ENCODE measurements at regions not wholly inside any gene's neighbourhood (a gene's known extent, or its start where the extent isn't known, plus 50 kb on each side); places are given as distances from the start of the nearest gene placed in this dataset.
"Not testable (repeated sequence)": the region's sequence is repeated elsewhere in the genome, so short reads cannot be mapped to it uniquely, and the experiment has no call there.

DNA sequence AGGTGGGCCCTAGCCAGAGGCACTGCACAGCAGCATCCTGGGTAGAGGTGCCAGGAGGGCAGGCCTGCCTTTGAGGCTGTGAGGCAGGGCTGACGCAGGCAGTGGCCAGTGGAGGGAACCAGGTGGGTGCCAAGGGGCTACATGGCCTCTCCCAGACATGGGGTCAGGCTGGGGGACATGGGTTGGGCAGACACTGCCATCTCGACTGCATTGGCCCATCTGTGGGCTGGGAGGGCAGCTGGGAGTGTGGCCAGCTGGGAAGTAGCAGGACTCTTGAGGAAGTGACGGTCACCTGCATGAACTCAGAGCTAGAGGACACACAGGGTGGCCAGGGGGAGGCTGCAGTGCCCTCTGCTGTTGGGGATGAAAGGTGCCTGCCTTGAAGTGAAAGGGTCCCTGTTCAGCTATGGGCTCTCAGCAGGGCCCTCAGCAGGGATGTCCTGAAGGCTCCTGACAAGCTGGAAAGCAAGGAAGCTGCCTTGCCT lies 294.6 kb downstream of the CCDC74A start:
- not testable (repeated sequence) for DNase-seq (ENCODE audit: low spot score, unreplicated experiment); H3K4me3 Mint-ChIP-seq (ENCODE audit: low read depth)

DNA sequence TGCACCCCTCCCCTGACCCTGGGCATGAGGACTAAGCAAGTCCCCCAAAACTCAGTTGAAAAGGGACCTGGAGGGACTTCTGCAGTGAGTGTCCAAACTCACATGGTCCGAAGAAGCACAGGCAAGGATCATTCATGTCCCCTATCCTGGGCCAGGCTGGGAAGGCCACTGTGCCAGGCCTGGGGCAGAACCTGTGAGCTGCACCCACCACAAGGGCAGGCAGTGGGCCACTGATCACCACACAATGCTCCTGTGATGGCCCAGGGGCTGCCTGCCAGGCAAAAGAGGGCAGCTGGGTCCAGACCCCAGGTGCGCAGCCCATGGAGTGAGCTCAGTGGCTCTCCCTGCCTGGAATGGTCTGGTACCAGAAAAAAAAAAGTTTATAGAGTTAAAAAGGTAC lies 295.4 kb downstream of the CCDC74A start:
- H3K27ac Mint-ChIP-seq; H3K4me3 Mint-ChIP-seq (ENCODE audit: low read depth); H3K27me3 Mint-ChIP-seq; H3K36me3 Mint-ChIP-seq (ENCODE audit: insufficient read depth); DNase-seq (ENCODE audit: low spot score, unreplicated experiment); H3K4me1 Mint-ChIP-seq (ENCODE audit: low read depth); H3K9me3 Mint-ChIP-seq (ENCODE audit: low read depth): not testable (repeated sequence)

More for the DNA sequence above, 294.6 kb downstream of the CCDC74A start:
- H3K4me1 Mint-ChIP-seq (ENCODE audit: low read depth); H3K9me3 Mint-ChIP-seq (ENCODE audit: low read depth); H3K36me3 Mint-ChIP-seq (ENCODE audit: insufficient read depth); H3K27ac Mint-ChIP-seq; H3K27me3 Mint-ChIP-seq: not testable (repeated sequence)
- TF ChIP-seq, protein P1, sequence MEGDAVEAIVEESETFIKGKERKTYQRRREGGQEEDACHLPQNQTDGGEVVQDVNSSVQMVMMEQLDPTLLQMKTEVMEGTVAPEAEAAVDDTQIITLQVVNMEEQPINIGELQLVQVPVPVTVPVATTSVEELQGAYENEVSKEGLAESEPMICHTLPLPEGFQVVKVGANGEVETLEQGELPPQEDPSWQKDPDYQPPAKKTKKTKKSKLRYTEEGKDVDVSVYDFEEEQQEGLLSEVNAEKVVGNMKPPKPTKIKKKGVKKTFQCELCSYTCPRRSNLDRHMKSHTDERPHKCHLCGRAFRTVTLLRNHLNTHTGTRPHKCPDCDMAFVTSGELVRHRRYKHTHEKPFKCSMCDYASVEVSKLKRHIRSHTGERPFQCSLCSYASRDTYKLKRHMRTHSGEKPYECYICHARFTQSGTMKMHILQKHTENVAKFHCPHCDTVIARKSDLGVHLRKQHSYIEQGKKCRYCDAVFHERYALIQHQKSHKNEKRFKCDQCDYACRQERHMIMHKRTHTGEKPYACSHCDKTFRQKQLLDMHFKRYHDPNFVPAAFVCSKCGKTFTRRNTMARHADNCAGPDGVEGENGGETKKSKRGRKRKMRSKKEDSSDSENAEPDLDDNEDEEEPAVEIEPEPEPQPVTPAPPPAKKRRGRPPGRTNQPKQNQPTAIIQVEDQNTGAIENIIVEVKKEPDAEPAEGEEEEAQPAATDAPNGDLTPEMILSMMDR (IDR thresholded peaks at IDR 0.05; ENCODE audit: unreplicated experiment): peak; percentile 40

DNA sequence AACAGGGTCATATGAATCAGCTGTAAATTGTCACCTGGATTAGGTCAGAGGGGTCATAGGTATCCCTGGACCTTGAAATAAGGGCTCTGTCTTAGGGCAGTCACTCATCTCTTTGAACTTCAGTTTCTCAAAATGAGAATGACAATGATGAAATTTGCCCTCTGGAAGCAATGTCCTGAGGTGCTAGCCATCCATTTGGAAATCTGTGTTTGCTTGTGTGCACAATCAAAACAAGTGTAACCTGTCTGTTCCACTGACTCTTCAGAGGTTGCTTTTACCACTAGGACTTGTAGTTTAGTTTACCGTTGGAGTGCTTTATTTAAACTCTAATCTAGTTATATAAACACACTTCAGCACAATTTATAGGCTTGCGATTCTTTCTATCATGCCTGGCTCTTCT lies 297.3 kb downstream of the CCDC74A start:
- not testable (repeated sequence) for H3K36me3 Mint-ChIP-seq (ENCODE audit: insufficient read depth); H3K27me3 Mint-ChIP-seq; DNase-seq (ENCODE audit: low spot score, unreplicated experiment); H3K4me3 Mint-ChIP-seq (ENCODE audit: low read depth); H3K9me3 Mint-ChIP-seq (ENCODE audit: low read depth); H3K27ac Mint-ChIP-seq; H3K4me1 Mint-ChIP-seq (ENCODE audit: low read depth)

DNA sequence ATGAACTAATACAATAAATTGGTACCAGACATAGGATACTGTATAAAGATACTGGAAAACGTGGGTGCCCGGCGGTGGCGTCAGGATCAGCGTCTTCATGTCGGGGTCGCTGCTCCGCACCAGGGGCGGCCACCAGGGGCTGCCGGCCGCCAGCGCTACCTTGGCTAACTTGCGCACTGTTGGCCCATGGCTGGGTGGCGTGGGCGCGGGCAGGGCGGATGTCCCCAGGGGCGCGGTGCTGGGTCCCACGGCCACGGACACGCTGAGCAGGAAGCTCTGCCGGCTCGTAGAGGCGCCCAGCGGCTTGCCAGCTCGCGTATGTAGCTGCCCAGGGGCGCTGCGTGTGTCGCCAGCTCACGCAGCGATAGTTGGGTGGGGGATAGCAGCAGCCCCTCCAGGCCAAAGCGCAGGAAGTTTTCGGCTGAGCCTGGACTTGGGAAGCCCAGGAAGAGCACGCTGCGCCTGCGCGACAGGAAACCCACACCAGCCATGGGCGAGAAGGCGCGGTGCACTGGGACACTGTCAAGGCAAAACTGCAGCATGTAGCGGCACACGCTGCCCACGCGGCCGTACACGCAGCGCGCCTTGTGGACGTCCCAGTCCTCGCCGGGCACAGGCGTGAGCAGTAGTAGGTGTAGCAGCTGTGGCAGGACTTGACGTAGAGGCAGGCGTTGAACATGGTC lies 299.9 kb downstream of the CCDC74A start:
- H3K9me3 Mint-ChIP-seq (ENCODE audit: low read depth): no peaks in the 10 kb centered on the region
- H3K4me1 Mint-ChIP-seq (ENCODE audit: low read depth): no peaks in the 10 kb centered on the region
- no peaks in the 10 kb centered on the region for H3K27me3 Mint-ChIP-seq
- no peak for DNase-seq (ENCODE audit: low spot score, unreplicated experiment)
- TF ChIP-seq, protein P1 (IDR thresholded peaks at IDR 0.05; ENCODE audit: unreplicated experiment): no peak
- H3K27ac Mint-ChIP-seq: no peak overlapping the region
- no peaks in the 10 kb centered on the region for H3K36me3 Mint-ChIP-seq (ENCODE audit: insufficient read depth)
- H3K4me3 Mint-ChIP-seq (ENCODE audit: low read depth): no peak overlapping the region

DNA sequence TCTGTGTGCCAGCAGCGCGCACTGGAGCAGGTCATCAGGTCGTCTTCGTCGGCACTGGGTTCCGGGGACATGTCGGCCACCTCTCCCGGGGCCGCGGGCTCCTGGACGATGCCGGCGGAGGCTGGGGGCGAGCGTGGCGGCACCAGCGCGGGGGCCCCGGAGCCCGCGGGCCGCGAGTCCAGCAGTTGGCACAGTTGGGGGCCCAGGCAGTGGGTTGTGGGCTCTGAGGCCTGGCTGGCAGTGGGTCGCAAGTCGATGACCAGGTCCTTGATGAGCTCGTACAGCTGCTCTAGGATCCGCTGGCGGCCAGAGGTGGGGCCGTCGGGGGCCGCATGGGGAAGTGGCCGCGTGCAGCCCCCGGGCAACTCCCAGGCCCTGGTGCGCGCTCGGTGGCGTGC lies 300.5 kb downstream of the CCDC74A start:
- Mint-ChIP-seq H3K4me1 (ENCODE audit: low read depth) (no peaks in the 10 kb centered on the region), H3K27me3 (no peaks in the 10 kb centered on the region), H3K4me3 (ENCODE audit: low read depth) (no peak overlapping the region), H3K27ac (no peak overlapping the region), H3K9me3 (ENCODE audit: low read depth) (no peaks in the 10 kb centered on the region), H3K36me3 (ENCODE audit: insufficient read depth) (no peaks in the 10 kb centered on the region)
- no peak for DNase-seq (ENCODE audit: low spot score, unreplicated experiment)
- TF ChIP-seq, protein P1 (IDR thresholded peaks at IDR 0.05; ENCODE audit: unreplicated experiment): no peak

DNA sequence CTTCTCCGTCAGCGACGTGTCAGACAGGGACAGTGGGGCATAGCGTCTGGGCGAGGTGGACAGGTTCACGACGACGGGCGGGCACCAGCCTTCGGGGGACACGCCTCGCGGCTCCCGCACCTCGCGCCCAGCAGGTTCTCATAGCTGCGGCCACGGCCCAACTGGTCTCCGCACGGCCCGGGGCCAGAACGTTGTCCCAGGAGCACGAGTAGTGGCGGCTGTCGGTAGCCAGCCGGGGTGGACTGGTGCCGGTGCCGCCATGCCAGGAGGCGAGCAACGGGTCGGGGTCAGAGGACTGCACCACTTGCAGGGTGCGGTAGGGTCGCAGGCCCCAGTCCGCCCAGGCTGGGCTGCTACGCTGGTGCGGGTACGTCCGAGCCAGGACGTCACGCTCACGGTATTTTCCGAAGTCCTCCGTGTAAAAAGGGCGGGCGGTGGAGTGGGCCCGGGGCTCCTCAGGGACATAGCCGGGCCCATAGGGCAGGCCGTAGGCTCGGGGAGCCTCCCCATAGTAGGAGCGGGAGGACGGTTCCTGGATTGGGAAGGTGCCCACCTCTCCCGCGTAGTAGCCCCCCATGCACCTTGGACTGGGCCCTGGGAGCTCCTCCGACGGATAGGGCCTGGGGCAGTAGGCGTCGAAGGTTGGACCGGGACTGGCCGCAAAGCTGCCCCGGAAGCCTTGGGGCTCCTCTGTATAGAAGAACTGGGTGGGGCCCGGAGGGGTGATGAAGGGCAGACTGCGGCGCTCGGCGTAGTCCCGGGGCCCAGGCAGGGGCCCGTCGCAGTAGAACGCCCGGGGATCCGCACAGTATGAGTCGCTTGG lies 301.2 kb downstream of the CCDC74A start:
- DNase-seq (ENCODE audit: low spot score, unreplicated experiment); H3K27me3 Mint-ChIP-seq; H3K4me1 Mint-ChIP-seq (ENCODE audit: low read depth); H3K9me3 Mint-ChIP-seq (ENCODE audit: low read depth); H3K36me3 Mint-ChIP-seq (ENCODE audit: insufficient read depth); H3K27ac Mint-ChIP-seq; H3K4me3 Mint-ChIP-seq (ENCODE audit: low read depth): not testable (repeated sequence)

DNA sequence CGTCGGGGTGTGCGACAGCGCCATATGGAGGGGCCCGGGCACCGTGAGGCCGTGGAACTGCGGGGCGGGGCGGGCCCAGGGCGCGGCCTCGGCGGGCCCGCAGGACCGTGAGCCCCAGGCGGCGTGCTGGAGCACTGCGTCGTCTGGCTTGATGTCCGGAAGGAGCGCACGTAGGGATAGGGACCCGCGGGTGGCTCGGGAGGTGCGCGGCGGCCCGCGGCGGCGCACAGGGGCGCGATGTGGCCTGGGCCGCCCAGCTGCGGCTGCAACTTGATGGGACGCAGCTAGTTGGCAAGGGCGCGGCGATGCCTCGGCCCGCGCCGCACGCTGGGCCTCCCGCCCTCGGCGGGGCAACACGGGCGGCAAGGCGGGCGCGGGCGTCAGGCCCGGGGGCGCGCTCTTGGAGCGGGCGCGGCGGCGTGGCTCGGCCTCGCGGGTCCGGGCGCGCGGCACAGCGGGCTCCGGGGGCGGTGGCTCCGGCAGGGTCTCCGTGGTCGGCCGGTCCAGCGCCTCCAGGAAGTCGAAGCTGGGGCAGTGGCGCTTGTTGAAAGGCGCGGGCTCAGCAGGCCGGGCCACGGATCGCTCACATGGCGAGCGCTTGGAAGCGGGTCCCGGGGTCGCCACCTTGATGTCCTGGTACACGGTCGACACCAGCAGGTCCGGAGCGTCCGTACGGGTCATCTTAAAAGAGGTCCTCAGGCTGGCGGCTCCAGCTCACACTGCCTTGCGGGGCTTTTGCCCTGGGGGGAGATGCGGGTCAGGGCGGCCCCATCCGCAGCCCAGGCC lies 302.0 kb downstream of the CCDC74A start:
- not testable (repeated sequence) for H3K4me3 Mint-ChIP-seq (ENCODE audit: low read depth); H3K9me3 Mint-ChIP-seq (ENCODE audit: low read depth); H3K27me3 Mint-ChIP-seq; H3K4me1 Mint-ChIP-seq (ENCODE audit: low read depth); H3K36me3 Mint-ChIP-seq (ENCODE audit: insufficient read depth); H3K27ac Mint-ChIP-seq; DNase-seq (ENCODE audit: low spot score, unreplicated experiment)

DNA sequence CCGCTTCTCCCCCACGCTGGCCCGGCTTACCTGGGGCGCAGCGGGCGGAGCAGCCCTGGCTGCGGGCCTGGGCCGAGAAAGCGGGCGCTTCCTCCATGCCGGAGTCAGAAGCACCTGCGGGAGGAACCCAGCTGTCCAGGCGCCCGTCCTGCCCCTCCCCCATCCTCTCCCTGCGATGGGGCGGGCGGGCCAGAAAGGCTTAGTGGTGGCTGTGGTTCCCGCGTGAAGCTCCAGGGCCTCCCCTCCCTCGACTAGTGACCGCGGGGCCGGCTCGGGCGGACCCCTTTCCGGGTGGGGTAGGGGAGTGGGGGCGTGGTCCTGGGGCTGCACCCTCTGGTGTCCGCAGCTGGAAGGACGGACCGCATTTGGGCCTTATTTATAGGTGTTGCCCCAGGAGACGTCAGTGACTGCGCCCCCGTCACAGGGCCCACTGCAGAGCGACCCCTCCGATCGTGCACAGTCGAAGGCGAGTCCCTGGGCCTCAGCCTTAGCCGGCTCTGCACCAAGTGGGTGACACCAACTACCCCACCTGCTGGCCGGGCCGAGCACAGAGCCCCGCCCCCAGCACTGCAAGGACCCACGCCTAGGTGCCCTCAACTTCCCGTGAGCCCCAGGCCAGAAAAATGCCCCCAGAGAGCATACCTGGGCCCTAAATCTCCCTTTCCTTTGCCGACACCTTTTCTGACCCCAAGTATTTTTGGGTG lies 302.7 kb downstream of the CCDC74A start:
- H3K36me3 Mint-ChIP-seq (ENCODE audit: insufficient read depth); H3K4me1 Mint-ChIP-seq (ENCODE audit: low read depth); DNase-seq (ENCODE audit: low spot score, unreplicated experiment); H3K27ac Mint-ChIP-seq; H3K4me3 Mint-ChIP-seq (ENCODE audit: low read depth); H3K9me3 Mint-ChIP-seq (ENCODE audit: low read depth); H3K27me3 Mint-ChIP-seq: not testable (repeated sequence)

DNA sequence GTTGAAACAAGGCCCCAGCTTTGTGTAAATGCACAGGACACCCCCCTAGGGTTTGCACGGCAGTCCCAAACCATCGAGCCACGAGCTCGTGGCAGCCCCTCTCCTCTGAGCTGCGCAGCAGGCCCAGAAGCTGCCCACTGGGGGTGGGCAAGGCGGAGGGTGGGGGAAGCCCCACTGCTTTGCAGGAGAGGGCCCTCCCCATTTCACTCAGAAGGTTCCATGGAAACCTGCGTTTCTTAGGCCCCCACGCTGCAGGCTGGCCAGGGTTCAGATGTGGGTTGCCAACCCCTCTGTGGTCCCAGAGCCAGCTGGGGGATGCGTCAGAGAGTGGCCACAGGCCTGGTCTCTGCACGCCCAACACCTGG lies 303.2 kb downstream of the CCDC74A start:
- H3K9me3 Mint-ChIP-seq (ENCODE audit: low read depth); H3K27me3 Mint-ChIP-seq; H3K4me1 Mint-ChIP-seq (ENCODE audit: low read depth); H3K4me3 Mint-ChIP-seq (ENCODE audit: low read depth); H3K27ac Mint-ChIP-seq; H3K36me3 Mint-ChIP-seq (ENCODE audit: insufficient read depth); DNase-seq (ENCODE audit: low spot score, unreplicated experiment): not testable (repeated sequence)

All from progenitor cell of endocrine pancreas (in vitro differentiated cells).